A673 (cell line): ENCODE measurements at regions not wholly inside any gene's neighbourhood (a gene's known extent, or its start where the extent isn't known, plus 50 kb on each side); places are given as distances from the start of the nearest gene placed in this dataset.
A peak's percentile ranks its signal among the peaks of the same experiment; 100 is the strongest.

Experiments used
- BruUV-seq: library from RNA; stranded (reverse); fragments of 400-500 nt; replicated peaks from 2 replicates; lab custom pipeline; 2021; lab: Mats Ljungman, UMichigan
- CTCF ChIA-PET: fragments of 300-600 bp; sonication (Branson Sonifier 250); formaldehyde crosslinking; loops from one replicate; lab custom pipeline; 2022; ENCODE audit warnings: antibody characterized with exemption; lab: Charles Lee
- POLR2A ChIA-PET: fragments of 300-600 bp; sonication (Branson Sonifier 250); formaldehyde crosslinking; loops from one replicate; lab custom pipeline; 2022; ENCODE audit warnings: antibody characterized with exemption; ENCODE audit not compliant: low non-redundant PET; lab: Charles Lee
- DNase-seq: peaks from one replicate; pipeline ENCODE4 v3.0.0-alpha.2; 2015; ENCODE audit warnings: low spot score
- H3K27ac ChIP-seq: fragments of 200-600 bp; sonication (generic); 2 replicates; pipeline ENCODE4 v1.5.1; 2016; ENCODE audit warnings: mixed run types, low read depth, mild to moderate bottlenecking, mixed read lengths, antibody characterized with exemption, low read length; ENCODE audit not compliant: poor library complexity, severe bottlenecking
- H3K27me3 ChIP-seq: fragments of 200-600 bp; sonication (generic); replicated peaks from 2 replicates; pipeline ENCODE4 v1.6.1; 2017; ENCODE audit warnings: mixed run types, low read depth, mild to moderate bottlenecking, mixed read lengths, antibody characterized with exemption, low read length; ENCODE audit not compliant: insufficient read depth, poor library complexity
- H3K36me3 ChIP-seq: fragments of 200-600 bp; sonication (generic); 2 replicates; pipeline ENCODE4 v1.6.1; 2016; ENCODE audit warnings: mixed run types, mild to moderate bottlenecking, mixed read lengths, antibody characterized with exemption, low read length; ENCODE audit not compliant: insufficient read depth, poor library complexity, severe bottlenecking
- H3K4me1 ChIP-seq: fragments of 200-600 bp; sonication (generic); 2 replicates; pipeline ENCODE4 v1.6.1; 2017; ENCODE audit warnings: mixed run types, mild to moderate bottlenecking, mixed read lengths, antibody characterized with exemption, low read length; ENCODE audit not compliant: insufficient read depth, poor library complexity, severe bottlenecking
- H3K4me3 ChIP-seq: fragments of 200-600 bp; sonication (generic); 2 replicates; pipeline ENCODE4 v1.5.1; 2016; ENCODE audit warnings: low read depth, mixed run types, mild to moderate bottlenecking, mixed read lengths, low read length; ENCODE audit not compliant: poor library complexity, severe bottlenecking
- H3K9me3 ChIP-seq: fragments of 200-600 bp; sonication (generic); 2 replicates; pipeline ENCODE4 v1.6.1; 2016; ENCODE audit warnings: mixed run types, low read depth, mild to moderate bottlenecking, mixed read lengths, antibody characterized with exemption, low read length; ENCODE audit not compliant: poor library complexity, severe bottlenecking
- EZH2 ChIP-seq: fragments of 200-600 bp; sonication (generic); IDR thresholded peaks from 2 replicates; pipeline ENCODE4 v1.6.1; 2017; ENCODE audit warnings: borderline replicate concordance, low read depth, mild to moderate bottlenecking, mixed read lengths, antibody characterized with exemption, low read length; ENCODE audit not compliant: poor library complexity, severe bottlenecking
- intact Hi-C: fragments of 100-400 bp; cut with micrococcal nuclease; formaldehyde crosslinking; loops from one replicate; pipeline ENCODE4 v1.10.0; 2022; ENCODE audit not compliant: unreplicated experiment
- TF ChIP-seq, protein P1 (sequence below): fragments of 300-800, 200-600 bp; sonication (generic); conservative IDR thresholded peaks from 2 replicates; pipeline ENCODE4 v1.5.1; 2017; ENCODE audit warnings: low read depth, mild to moderate bottlenecking, antibody characterized with exemption, low read length, moderate library complexity, mixed read lengths

DNA sequence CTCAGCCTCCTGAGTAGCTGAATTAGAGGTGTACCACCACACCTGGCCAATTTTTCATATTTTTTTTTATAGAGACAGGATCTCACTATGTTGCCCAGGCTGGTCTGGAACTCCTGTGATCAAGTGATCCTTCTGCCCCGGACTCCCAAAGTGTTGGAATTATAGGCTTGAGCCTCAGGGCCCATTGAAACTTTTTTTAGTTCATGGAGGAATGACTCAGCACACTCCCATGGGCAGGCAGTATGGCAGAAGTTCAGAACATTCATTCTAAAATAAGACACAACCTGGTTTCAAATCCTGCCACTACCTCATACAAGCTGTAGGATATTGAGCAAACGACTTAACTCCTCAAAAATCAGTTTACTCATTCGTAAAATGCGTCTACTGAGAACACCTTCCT, 320.4 kb upstream of the SP8 start:
- peaks cover 35% of the 10 kb centered on the region for H3K27me3 ChIP-seq
- H3K27ac ChIP-seq: no peak overlapping the region
- H3K36me3 ChIP-seq: no peaks in the 10 kb centered on the region
- H3K4me1 ChIP-seq: no peaks in the 10 kb centered on the region
- no peaks in the 10 kb centered on the region for H3K9me3 ChIP-seq
- no peak for DNase-seq
- H3K4me3 ChIP-seq: no peak overlapping the region
- BruUV-seq: no TSS peak
- ChIA-PET CTCF (no interaction called here), POLR2A (no interaction called here)
- TF ChIP-seq, protein P1, sequence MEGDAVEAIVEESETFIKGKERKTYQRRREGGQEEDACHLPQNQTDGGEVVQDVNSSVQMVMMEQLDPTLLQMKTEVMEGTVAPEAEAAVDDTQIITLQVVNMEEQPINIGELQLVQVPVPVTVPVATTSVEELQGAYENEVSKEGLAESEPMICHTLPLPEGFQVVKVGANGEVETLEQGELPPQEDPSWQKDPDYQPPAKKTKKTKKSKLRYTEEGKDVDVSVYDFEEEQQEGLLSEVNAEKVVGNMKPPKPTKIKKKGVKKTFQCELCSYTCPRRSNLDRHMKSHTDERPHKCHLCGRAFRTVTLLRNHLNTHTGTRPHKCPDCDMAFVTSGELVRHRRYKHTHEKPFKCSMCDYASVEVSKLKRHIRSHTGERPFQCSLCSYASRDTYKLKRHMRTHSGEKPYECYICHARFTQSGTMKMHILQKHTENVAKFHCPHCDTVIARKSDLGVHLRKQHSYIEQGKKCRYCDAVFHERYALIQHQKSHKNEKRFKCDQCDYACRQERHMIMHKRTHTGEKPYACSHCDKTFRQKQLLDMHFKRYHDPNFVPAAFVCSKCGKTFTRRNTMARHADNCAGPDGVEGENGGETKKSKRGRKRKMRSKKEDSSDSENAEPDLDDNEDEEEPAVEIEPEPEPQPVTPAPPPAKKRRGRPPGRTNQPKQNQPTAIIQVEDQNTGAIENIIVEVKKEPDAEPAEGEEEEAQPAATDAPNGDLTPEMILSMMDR: no peak
- no peak for TF ChIP-seq EZH2
- intact Hi-C loops: no loop called here

DNA sequence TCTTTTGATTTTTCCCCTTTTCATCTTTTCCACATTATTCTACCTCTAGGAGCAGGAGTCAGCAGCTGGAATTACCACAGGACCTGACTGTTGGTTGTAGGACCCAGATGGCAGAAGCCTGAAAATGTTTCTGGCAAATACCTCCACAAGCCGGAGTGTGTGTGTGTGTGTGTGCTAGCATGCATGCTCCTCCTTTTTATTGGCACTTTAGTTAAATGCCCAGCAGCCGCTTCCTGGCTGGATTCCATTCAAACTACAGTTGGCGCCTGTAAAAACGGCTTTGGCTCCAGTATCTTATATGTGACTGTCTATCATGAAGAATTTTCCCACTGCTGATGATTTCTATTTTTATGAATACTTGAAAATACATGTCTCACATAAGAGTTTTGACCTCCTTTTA, 319.7 kb upstream of the SP4 start:
- BruUV-seq: no TSS peak
- DNase-seq: peak; percentile 60
- H3K4me1 ChIP-seq: no peaks in the 10 kb centered on the region
- H3K36me3 ChIP-seq: no peaks in the 10 kb centered on the region
- ChIA-PET POLR2A (no interaction called here), CTCF (no interaction called here)
- no peaks in the 10 kb centered on the region for H3K9me3 ChIP-seq
- H3K4me3 ChIP-seq: no peak overlapping the region
- peaks cover 33% of the 10 kb centered on the region for H3K27me3 ChIP-seq
- H3K27ac ChIP-seq: no peak overlapping the region
- intact Hi-C loops: no loop called here
- TF ChIP-seq EZH2: no peak
- TF ChIP-seq, protein P1: no peak

DNA sequence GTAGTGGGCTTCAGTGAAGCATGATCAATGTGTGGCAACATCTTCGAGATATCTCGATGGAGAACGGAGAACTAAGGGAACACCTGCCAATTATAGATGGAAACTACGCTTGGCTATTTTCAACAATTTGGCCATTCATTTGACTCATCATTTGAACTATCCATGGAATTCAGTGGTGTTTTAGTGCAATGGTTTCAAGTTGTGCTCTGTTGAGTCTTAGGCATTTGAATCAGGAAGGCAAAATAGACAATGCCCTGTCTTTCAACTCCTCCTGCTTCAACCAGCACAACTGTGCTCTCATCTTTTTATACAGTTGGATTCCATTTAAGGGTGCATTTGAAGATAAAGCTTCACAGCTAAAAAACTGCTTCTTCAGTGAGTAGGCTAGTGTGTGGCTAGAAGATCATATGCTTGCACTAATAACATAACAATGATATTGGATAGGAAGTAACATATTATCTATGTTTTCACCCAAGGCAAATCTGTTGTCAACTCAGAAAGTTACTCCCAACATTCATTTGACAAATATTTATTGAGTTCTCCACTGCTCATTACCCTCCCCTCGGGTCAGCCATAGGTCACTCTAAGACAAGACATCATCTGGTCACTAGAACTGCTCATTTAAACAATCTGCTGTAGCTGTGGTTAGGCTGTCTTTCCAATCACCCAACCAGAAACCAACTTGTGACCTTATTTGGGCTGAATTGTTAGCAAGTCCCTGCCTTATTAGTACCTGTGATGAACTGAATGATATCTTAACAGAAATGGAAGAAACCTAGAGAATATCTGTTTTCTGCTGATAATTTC, 314.1 kb upstream of the SP4 start:
- no peaks in the 10 kb centered on the region for H3K9me3 ChIP-seq
- no peak overlapping the region for H3K4me3 ChIP-seq
- H3K4me1 ChIP-seq: no peaks in the 10 kb centered on the region
- no peaks in the 10 kb centered on the region for H3K36me3 ChIP-seq
- no peak overlapping the region for H3K27ac ChIP-seq
- DNase-seq: no peak
- ChIA-PET POLR2A (no interaction called here), CTCF (no interaction called here)
- intact Hi-C loops: no loop called here
- no peak for TF ChIP-seq EZH2
- TF ChIP-seq, protein P1: no peak
- peaks cover 65% of the 10 kb centered on the region for H3K27me3 ChIP-seq
- no TSS peak for BruUV-seq
